GM19328 (cell line): ENCODE measurements at regions not wholly inside any gene's neighbourhood (a gene's known extent, or its start where the extent isn't known, plus 50 kb on each side); places are given as distances from the start of the nearest gene placed in this dataset.
"Not testable (repeated sequence)": the region's sequence is repeated elsewhere in the genome, so short reads cannot be mapped to it uniquely, and the experiment has no call there.

Experiments used
- ATAC-seq: cut with Tn5 transposase; IDR thresholded peaks from one replicate; pipeline ENCODE4 v1.9.1; 2021; ENCODE audit warnings: mild to moderate bottlenecking, moderate library complexity; ENCODE audit not compliant: unreplicated experiment

- no peak for ATAC-seq
Measured at GRCh38 chr2:62335612-62336011, 139.7 kb downstream of the B3GNT2 start.

DNA sequence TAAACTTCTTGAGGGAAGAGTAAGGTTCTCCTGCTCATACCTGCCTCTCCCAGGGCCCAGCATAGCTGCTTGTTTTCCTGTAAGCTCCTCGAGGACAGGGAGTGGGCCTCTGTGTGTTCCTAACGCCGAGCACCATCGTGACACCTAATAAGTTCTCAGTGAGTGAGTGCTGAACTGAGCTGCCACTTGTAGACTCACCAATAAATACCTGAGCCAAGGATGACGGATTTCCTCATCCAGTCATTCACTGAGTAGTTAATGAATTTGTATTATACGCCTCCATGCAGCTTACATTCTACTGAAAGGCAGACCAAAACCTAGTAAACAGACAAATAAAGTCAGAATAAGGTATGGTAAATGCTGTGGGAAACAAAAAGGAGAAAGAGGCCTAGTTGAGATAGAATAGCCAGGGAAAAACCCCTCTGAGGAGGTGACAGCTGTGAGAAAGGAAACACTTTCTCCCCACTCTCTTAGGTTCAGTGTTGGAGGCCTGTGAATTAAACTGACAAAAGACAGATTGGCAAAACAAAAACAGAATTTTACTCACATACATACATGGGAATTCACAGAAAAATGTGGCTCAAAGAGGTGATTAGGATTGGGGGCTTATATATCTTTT is 138.6 kb downstream of the B3GNT2 start:
- ATAC-seq: no peak

GRCh38 chr2:62334009-62334408 is 138.1 kb downstream of the B3GNT2 start:
- no peak for ATAC-seq

GRCh38 chr2:62330959-62331358 is 135.0 kb downstream of the B3GNT2 start:
- ATAC-seq: no peak

DNA sequence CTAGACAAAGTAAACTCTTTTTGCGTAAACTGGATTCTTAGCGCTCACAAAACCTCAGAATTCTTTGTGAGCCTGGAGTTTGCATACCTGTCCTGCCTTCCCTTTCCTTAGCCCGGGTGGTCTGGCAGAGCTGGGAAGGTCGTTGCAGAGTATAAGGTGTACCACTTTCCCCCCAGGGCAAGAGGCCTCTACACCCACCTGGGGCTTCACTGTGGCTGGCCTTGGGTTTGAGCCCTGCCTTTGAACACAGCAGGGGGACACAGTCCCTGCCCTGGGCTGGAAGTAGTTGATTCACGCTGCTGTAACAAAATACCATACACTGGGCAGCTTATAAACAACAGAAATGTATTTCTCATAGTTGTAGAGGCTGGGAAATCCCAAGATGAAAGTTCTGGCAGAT is 133.9 kb downstream of the B3GNT2 start:
- ATAC-seq: no peak

GRCh38 chr2:62326735-62327134 is 130.8 kb downstream of the B3GNT2 start:
- ATAC-seq: no peak

GRCh38 chr2:62325398-62325797 is 129.5 kb downstream of the B3GNT2 start:
- ATAC-seq: no peak

DNA sequence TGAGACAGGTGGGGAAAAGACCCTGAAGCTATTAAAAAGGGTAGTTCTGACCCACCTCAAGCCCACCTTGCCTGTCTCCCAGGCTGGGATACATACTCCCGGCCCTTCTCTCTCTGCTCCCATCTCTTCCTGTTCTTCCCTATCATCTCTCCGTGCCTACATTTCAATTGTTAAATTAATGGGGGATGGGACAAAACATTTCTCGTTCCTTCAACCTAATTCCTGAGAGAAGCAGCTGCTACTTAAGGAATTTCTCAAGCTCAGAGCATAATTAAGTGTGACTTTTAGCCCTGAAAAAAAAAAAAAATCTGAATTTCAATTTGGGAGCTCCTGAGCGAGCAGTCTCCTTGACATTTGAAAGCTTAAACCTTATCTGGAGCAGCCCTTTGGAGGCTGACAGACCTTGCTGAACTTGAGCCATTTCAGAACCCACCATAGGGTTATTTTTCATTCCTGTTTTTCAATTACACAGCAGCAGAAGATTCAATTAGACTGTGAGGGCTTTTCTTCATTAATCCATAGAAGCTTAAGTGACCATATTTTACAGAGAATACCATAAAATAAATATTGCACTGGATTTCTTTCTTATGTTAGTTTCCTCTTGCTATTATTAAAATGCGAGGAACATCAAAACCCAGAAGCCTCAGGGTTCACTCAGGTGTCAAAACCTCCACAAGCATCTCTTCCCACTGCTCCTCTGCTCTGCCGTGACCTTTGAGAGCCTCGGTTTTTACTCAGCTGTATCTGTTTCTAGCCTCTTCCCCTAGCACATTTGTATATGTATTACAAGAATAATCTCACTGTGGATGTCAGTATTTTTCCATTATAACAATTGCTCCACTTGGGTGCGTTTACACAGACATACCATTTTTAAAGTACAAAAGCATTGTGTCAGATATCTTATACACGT is 125.7 kb downstream of the B3GNT2 start:
- no peak for ATAC-seq

GRCh38 chr2:62320657-62321357 is 124.9 kb downstream of the B3GNT2 start:
- ATAC-seq: no peak

DNA sequence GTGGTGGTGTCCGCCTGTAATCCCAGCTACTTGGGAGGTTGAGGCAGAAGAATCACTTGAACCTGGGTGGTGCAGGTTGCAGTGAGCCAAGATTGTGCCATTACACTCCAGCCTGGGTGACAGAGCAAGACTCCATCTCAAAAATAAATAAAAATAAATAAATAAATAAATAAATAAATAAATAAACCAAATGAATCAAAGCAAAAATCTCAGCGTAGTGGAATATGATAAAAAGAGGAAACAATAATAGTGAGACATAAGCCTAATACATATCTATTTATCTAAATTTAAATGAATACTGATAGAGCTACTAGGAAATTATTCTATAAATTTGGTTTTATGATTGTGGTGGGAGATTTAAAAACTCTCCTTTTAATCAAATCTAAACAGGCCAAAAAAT is 124.2 kb downstream of the B3GNT2 start:
- not testable (repeated sequence) for ATAC-seq

DNA sequence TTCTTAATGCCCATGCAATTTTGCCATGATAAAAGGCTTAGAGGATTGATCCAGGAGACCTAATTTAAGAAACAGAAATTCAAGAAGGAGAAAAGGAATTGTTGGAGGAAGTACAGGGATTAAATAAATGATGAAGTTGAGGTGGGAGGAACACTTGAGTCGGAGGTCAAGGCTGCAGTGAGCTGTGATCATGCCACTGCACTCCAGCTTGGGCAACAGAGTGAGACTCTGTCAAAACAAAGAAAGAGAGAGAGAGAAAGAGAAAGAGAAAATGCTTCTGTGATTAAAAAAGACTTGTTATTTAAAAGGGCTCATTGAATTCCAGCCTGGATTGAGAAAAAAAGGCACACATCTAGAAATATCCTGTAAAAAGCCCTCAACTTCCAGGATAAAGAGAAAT is 123.2 kb downstream of the B3GNT2 start:
- ATAC-seq: no peak

DNA sequence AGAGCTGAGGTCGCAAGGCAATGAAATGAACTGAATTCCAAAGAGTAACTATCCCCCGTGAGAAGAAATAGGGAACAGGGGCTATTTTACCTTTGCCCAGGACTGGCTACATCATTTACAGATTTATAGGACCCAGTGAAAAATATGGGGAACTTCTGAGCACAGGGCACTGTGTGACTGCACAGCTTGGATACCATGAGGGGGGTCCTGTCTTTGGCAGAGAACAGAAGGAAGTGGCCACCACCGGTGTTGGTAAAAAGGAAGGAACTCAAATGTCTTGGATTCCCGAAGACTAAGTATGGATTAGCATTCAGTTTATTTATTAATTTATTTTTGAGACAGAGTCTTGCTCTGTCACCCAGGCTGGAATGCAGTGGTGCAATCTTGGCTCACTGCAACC is 119.6 kb downstream of the B3GNT2 start:
- no peak for ATAC-seq

GRCh38 chr2:62314291-62314690 is 118.4 kb downstream of the B3GNT2 start:
- no peak for ATAC-seq

- ATAC-seq: peak; percentile 80
Measured at GRCh38 chr2:62313449-62314227, 117.7 kb downstream of the B3GNT2 start.

GRCh38 chr2:62309465-62310091 is 113.7 kb downstream of the B3GNT2 start:
- peak; percentile 47 for ATAC-seq

DNA sequence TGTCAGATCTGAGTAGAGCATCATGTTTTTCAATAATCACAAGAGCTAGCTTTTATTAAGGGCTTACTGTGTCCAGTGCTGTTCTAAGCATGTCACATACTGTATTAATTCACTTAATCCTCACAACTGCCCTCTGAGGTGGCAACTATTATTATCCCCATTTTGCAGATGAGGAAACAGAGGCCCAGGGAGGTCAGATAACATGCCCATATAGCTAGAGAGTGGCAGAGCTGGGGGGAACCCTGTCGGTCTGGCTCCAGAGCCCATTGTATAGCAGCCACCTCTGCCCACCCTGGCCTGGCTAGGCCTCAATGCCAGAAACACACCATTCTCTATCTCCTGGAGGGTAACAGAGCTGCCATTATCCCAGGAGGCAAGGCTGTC is 113.2 kb downstream of the B3GNT2 start:
- no peak for ATAC-seq

DNA sequence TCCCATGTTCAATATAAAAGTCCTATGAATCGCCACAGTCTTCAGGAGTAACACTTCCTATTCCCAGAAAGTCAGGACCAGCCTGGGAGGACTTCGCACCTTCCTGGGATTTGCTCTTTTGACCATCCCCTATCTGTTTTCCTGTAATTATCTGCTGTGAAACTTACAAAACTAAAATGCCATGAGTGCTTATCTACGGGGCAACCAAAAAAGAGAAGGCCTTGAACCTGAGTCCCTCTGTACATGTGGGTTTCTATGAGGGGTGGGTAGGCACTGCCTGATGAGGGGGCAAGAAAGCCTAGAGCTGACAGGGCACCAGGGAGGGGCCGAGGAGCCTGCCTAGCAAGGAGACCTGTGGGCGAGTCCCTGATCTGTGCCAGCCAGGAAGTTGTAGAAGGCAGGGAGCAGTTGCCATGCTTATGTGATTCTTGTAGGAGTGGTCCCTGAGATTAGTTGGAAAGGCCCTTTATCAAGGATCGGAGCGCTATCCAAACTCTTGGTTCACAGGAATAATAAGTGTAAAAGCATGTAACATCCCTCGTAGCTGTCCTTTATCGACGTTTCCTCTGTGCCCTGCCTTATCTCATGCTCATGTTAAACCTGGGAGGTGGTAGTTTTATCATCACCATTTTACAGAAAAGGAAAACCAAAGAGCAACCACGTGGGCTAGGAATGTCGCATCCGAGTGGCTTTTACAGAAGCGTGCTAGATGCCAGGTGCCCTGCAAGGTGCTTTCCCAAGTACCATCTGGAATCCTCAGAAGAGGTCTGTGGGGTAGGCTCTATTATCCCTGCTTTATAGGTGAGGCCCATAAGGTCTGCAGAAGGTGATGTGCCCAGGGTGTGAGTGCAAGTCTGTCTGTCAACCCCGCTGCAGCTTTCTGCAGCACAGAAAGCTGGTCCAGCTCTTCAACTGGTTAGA is 111.8 kb downstream of the B3GNT2 start:
- no peak for ATAC-seq

GRCh38 chr2:62306751-62307468 is 111.0 kb downstream of the B3GNT2 start:
- no peak for ATAC-seq
